Upper lobe of left lung (tissue), 4 donors: ENCODE measurements at regions not wholly inside any gene's neighbourhood (a gene's known extent, or its start where the extent isn't known, plus 50 kb on each side); places are given as distances from the start of the nearest gene placed in this dataset.

Experiments
- POLR2A ChIP-seq, 4 donors: fragments of 450-650 bp; IDR thresholded peaks; one replicate each; pipeline ENCODE4 v1.5.1; 2016 to 2017; ENCODE audit warnings: antibody characterized with exemption in 4 of 4, mild to moderate bottlenecking in 2 of 4
- POLR2AphosphoS5 ChIP-seq, 2 donors: sonication (generic); formaldehyde crosslinking; IDR thresholded peaks; one replicate each; pipeline ENCODE4 v1.5.1; 2017; ENCODE audit warnings: antibody characterized with exemption in 2 of 2
- TF ChIP-seq, protein P1 (sequence below), 6 experiments: fragments of 450-650 bp in 4 of 6; fragments of 200-600 bp in 2 of 6; sonication (generic) in 2 of 6; IDR thresholded peaks; one replicate each; pipeline ENCODE4 v1.5.1; 2016 to 2019; ENCODE audit warnings: antibody characterized with exemption in 6 of 6

DNA sequence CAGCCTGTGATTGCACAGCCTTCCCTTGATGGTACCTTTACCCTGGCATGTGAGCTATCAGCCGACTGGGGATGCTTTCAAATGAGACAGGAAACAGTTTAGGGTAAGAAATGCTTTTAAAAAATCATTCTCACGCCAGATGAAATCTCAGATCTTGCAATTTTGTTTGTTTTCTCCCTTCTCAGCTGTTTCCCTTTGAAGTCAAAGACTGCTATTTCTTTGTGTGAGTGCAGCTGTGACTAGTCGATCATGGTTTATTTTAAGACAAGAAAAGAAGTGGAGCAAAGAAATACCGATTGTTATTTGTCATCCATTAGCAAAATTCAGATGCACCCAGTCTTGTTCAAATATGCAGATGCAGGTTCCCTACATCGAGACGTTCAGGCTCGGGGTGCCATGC, 489.7 kb downstream of the QKI start:
- TF ChIP-seq, protein P1, sequence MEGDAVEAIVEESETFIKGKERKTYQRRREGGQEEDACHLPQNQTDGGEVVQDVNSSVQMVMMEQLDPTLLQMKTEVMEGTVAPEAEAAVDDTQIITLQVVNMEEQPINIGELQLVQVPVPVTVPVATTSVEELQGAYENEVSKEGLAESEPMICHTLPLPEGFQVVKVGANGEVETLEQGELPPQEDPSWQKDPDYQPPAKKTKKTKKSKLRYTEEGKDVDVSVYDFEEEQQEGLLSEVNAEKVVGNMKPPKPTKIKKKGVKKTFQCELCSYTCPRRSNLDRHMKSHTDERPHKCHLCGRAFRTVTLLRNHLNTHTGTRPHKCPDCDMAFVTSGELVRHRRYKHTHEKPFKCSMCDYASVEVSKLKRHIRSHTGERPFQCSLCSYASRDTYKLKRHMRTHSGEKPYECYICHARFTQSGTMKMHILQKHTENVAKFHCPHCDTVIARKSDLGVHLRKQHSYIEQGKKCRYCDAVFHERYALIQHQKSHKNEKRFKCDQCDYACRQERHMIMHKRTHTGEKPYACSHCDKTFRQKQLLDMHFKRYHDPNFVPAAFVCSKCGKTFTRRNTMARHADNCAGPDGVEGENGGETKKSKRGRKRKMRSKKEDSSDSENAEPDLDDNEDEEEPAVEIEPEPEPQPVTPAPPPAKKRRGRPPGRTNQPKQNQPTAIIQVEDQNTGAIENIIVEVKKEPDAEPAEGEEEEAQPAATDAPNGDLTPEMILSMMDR (IDR thresholded peaks at IDR 0.05): no peak
- TF ChIP-seq POLR2A (IDR thresholded peaks at IDR 0.05) (no peak), POLR2AphosphoS5 (IDR thresholded peaks at IDR 0.05) (no peak)
